GM12864 (cell line): ENCODE measurements at regions not wholly inside any gene's neighbourhood (a gene's known extent, or its start where the extent isn't known, plus 50 kb on each side); places are given as distances from the start of the nearest gene placed in this dataset.

Experiments used
- DNase-seq: peaks from one replicate; pipeline ENCODE4 v3.0.0-alpha.2; 2011; ENCODE audit warnings: low read depth
- H3K4me3 ChIP-seq: 2 replicates; pipeline ENCODE4 v1.5.1; 2011; ENCODE audit warnings: mild to moderate bottlenecking, low read depth, low read length, control low read depth
- TF ChIP-seq, protein P1 (sequence below): IDR thresholded peaks from 2 replicates; pipeline ENCODE4 v1.5.1; 2011; ENCODE audit warnings: low read depth, mild to moderate bottlenecking, moderate library complexity, low read length, control low read depth, inconsistent platforms; ENCODE audit errors: missing control alignments

DNA sequence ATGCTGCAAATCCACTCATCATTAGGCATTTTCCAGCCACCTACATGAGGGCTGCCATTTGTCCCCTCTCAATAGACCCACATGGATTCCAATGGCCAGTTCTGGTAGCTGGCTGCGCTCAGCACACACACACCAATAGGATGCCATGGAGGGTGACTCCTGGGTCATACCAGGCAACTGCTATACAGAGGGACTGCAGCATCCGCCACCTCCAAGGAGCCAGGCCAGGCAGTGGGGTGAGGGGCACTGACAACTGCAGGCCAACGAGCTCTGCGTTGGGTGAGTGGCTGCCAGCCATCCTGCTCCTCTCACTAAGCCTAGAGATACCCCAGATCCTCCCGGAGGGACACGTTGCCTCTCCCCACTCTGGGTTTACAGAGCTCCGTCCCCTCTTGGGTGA is 118.8 kb upstream of the NANOS1 start:
- H3K4me3 ChIP-seq, result no peak overlapping the region
- TF ChIP-seq, protein P1, sequence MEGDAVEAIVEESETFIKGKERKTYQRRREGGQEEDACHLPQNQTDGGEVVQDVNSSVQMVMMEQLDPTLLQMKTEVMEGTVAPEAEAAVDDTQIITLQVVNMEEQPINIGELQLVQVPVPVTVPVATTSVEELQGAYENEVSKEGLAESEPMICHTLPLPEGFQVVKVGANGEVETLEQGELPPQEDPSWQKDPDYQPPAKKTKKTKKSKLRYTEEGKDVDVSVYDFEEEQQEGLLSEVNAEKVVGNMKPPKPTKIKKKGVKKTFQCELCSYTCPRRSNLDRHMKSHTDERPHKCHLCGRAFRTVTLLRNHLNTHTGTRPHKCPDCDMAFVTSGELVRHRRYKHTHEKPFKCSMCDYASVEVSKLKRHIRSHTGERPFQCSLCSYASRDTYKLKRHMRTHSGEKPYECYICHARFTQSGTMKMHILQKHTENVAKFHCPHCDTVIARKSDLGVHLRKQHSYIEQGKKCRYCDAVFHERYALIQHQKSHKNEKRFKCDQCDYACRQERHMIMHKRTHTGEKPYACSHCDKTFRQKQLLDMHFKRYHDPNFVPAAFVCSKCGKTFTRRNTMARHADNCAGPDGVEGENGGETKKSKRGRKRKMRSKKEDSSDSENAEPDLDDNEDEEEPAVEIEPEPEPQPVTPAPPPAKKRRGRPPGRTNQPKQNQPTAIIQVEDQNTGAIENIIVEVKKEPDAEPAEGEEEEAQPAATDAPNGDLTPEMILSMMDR, result no peak
- DNase-seq, result no peak

DNA sequence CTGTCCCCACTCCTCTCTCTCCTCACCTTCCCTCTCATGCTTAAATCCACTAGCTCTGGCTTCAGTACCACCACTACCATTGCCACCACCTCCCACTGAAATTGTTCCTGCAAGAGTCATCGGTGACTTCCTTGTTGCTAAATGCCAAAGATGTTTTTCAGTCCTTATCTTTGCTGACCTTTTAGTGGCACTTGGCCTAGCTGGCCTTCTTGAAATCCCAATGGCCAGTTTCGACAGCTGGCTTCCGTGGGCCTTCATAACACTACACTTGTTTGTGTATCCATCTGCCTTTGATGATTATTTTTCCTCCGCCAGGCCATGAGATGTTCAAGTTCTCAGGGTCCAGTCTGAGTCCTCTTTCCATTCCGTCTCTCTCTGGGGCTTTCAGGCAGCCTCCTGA is 118.2 kb upstream of the NANOS1 start:
- TF ChIP-seq, protein P1, result no peak
- H3K4me3 ChIP-seq, result no peak overlapping the region
- no peak for DNase-seq

DNA sequence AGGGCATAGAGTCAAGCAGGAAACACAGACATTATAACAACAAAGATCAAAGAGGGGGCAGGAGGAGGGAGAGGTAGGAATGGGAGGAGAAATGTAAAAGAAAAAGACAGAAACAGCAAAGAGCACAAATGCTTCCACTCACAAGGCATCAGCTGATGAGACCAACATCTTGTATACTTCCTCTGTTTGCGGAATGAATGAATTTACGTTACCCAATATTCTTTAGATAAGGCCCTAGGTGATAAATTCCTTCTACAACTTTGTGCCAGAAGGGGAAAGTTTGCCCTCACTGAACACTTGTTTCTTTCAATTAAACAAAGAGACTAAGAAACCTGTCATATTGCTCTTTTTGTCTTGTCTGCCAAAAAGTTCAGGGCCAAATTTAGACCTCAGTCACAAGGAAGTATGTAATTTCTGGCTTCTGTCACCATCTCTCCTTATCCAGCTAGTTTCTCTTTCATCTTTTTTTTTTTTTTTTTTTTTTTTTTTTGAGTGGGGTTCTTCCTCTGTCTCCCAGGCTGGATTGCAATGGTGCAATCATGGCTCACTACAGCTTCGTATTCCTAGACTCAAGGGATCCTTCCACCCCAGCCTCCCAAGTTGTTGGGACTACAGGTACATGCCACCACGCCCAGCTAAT is 116.4 kb upstream of the NANOS1 start:
- TF ChIP-seq, protein P1, result no peak
- H3K4me3 ChIP-seq, result no peak overlapping the region
- DNase-seq, result no peak

DNA sequence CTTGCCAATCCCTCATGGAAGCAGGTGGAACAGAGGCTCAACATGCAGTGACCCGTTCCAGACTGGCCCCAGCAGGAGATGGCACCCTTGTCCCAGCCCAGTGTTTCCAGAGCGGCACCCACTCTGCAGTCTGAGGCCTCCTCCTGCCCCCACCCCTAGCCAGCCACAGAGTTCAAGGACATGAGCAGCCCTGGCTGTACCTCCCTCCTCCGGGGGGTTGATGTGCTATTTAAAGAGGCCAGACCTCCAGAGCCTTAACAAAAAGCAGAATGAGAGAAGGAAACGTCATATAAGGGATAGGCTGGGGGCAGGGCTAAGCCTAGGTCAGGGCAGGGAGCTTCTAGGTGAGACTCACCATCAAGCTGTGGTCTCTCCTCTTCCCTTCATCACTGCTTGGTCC is 115.7 kb upstream of the NANOS1 start:
- DNase-seq, result no peak
- TF ChIP-seq, protein P1, result no peak
- no peak overlapping the region for H3K4me3 ChIP-seq

DNA sequence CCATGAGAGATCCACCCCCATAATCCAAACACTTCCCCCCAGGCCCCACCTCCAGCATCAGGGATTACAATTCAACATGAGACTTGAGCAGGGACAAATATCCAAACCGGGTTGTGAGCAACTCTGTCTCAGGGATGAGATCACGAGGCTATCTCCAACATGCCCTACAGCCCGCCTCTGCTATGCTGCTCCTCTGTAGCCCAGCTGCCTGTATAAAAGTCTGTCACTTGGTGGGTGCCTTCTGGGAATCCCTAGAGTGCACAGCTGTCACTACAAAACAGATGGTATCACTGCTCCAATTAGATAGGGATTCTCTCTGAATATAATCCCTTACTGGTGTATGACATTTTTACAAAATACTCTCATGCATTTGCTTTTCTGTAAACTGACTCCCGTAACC is 114.9 kb upstream of the NANOS1 start:
- DNase-seq, result no peak
- TF ChIP-seq, protein P1, result no peak

DNA sequence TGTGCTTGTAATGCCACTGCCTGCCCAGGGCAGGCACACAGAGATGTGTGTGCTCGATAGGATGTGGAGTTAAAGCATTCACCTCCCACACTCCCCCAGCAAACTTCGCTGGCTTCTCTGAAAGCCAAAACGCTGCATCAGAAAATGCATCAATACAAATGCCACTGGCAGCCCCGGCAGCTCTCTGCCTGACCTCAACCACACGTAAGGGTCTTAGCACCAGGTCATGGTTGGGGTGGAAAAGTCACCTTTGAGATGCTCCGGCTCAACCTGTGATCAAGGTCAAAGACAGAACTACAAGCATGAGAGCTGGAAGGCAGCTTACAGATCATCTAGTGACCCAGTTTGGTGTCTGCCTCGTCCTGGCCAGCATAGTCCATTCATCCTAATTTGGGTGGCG is 114.4 kb upstream of the NANOS1 start:
- no peak overlapping the region for H3K4me3 ChIP-seq
- DNase-seq, result no peak
- TF ChIP-seq, protein P1, result no peak

More for the DNA sequence above, 114.9 kb upstream of the NANOS1 start:
- H3K4me3 ChIP-seq, result no peak overlapping the region

DNA sequence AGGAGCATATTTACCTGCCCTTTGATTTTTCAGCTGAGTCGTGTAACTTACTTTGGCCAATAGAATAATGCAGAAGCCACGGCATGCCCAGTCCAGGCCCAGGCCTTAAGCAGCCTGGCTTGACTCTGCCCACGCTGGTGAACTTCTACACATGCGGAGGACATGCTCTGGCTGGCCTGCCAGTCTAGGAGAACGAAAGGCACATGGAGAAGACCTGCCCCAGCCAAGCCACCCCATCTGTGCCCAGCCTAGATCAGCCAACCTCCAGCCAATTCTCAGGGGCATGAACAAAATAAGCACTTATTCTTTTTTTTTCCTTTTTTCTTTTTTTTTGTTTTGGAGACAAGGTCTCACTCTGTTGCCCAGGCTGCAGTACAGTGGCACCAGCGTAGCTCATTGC is 112.7 kb upstream of the NANOS1 start:
- no peak overlapping the region for H3K4me3 ChIP-seq
- DNase-seq, result no peak
- TF ChIP-seq, protein P1, result no peak
